Renal cortical epithelial cell (primary cell): ENCODE measurements at regions not wholly inside any gene's neighbourhood (a gene's known extent, or its start where the extent isn't known, plus 50 kb on each side); places are given as distances from the start of the nearest gene placed in this dataset.
"Not testable (repeated sequence)": the region's sequence is repeated elsewhere in the genome, so short reads cannot be mapped to it uniquely, and the experiment has no call there.

Experiments
- DNase-seq: peaks from one replicate; pipeline ENCODE4 v3.0.0-alpha.2; 2011; ENCODE audit warnings: low read depth

GRCh38 chr7:68082066-68082960, 1085.7 kb downstream of the TYW1 start:
- DNase-seq: not testable (repeated sequence)

- DNase-seq: not testable (repeated sequence)
Observed at GRCh38 chr7:68082961-68083657, 1086.5 kb downstream of the TYW1 start.

GRCh38 chr7:68087401-68087800, 1090.8 kb downstream of the TYW1 start:
- no peak for DNase-seq

GRCh38 chr7:68088879-68089278, 1092.2 kb downstream of the TYW1 start:
- DNase-seq: no peak

GRCh38 chr7:68090256-68090655, 1093.6 kb downstream of the TYW1 start:
- not testable (repeated sequence) for DNase-seq

GRCh38 chr7:68103319-68103718, 1106.7 kb downstream of the TYW1 start:
- no peak for DNase-seq

GRCh38 chr7:68107261-68107660, 1110.6 kb downstream of the TYW1 start:
- DNase-seq: no peak

GRCh38 chr7:68107968-68108367, 1111.3 kb downstream of the TYW1 start:
- DNase-seq: no peak

- DNase-seq: no peak
Observed at GRCh38 chr7:68109299-68109698, 1112.7 kb downstream of the TYW1 start.

GRCh38 chr7:68119411-68119810, 1122.8 kb downstream of the TYW1 start:
- no peak for DNase-seq

GRCh38 chr7:68121056-68121455, 1124.4 kb downstream of the TYW1 start:
- DNase-seq: no peak

GRCh38 chr7:68121655-68122054, 1125.0 kb downstream of the TYW1 start:
- no peak for DNase-seq

- no peak for DNase-seq
Observed at GRCh38 chr7:68122801-68123200, 1126.2 kb downstream of the TYW1 start.

- DNase-seq: no peak
Observed at GRCh38 chr7:68125168-68125567, 1128.5 kb downstream of the TYW1 start.

GRCh38 chr7:68133045-68133444, 1136.4 kb downstream of the TYW1 start:
- DNase-seq: no peak

- DNase-seq: no peak
Observed at GRCh38 chr7:68143345-68143744, 1146.7 kb downstream of the TYW1 start.

GRCh38 chr7:68146983-68147382, 1150.3 kb downstream of the TYW1 start:
- no peak for DNase-seq

- no peak for DNase-seq
Observed at GRCh38 chr7:68147614-68148238, 1151.1 kb downstream of the TYW1 start.

GRCh38 chr7:68148440-68148839, 1151.8 kb downstream of the TYW1 start:
- no peak for DNase-seq

- DNase-seq: no peak
Observed at GRCh38 chr7:68152205-68152604, 1155.6 kb downstream of the TYW1 start.

- DNase-seq: no peak
Observed at GRCh38 chr7:68155676-68156075, 1159.0 kb downstream of the TYW1 start.

GRCh38 chr7:68158686-68159295, 1162.2 kb downstream of the TYW1 start:
- DNase-seq: no peak
